GM12878 (cell line): ENCODE measurements at regions not wholly inside any gene's neighbourhood (a gene's known extent, or its start where the extent isn't known, plus 50 kb on each side); places are given as distances from the start of the nearest gene placed in this dataset.

Source experiments
- ATAC-seq: fragments of 200-7000 bp; cut with Tn5 transposase; 3 replicates; pipeline ENCODE4 v1.9.1; 2020; ENCODE audit warnings: mild to moderate bottlenecking, moderate library complexity
- BruUV-seq: library from RNA; stranded (reverse); fragments of 400-500 nt; replicated peaks from 2 replicates; lab custom pipeline; 2021; lab: Mats Ljungman, UMichigan
- CTCF ChIA-PET: fragments of 300-600 bp; sonication (Branson Sonifier 250); formaldehyde crosslinking; extraction: SDS; loops from one replicate; lab custom pipeline; 2021; ENCODE audit warnings: inconsistent platforms; lab: Yijun Ruan, JAX
- POLR2A ChIA-PET: fragments of 350-600 bp; formaldehyde crosslinking; extraction: SDS; loops from one replicate; lab custom pipeline; 2021; ENCODE audit warnings: inconsistent platforms; lab: Charles Lee
- RAD21 ChIA-PET: fragments of 300-600 bp; sonication (Branson Sonifier 250); formaldehyde crosslinking; loops from one replicate; lab custom pipeline; 2023; ENCODE audit warnings: antibody characterized with exemption; ENCODE audit not compliant: unreplicated experiment; lab: Charles Lee
- SMC1A ChIA-PET: fragments of 300-600 bp; sonication (Branson Sonifier 250); formaldehyde crosslinking; loops from one replicate; lab custom pipeline; 2023; ENCODE audit not compliant: unreplicated experiment, uncharacterized antibody; lab: Charles Lee
- DNase-seq: peaks from one replicate; pipeline ENCODE4 v3.0.0-alpha.2; 2011; ENCODE audit warnings: low read depth, low spot score
- FAIRE-seq: peaks from 3 replicates; lab custom pipeline; 2011; peaks lifted over from hg19 to GRCh38; lab: Jason Lieb, UNC
- H2AFZ ChIP-seq: 2 replicates; pipeline ENCODE4 v1.6.0; 2011; ENCODE audit warnings: low read depth, low read length, control low read depth; ENCODE audit not compliant: control insufficient read depth
- H3K27ac ChIP-seq: 2 replicates; pipeline ENCODE4 v1.5.1; 2011; ENCODE audit warnings: control low read depth; ENCODE audit not compliant: control insufficient read depth, insufficient read depth
- H3K27me3 ChIP-seq, 2 experiments: replicated peaks in 1 of 2; 2 replicates each; pipeline versions ENCODE4 v1.6.0 to v1.6.1; 2011; ENCODE audit warnings: low read length in 1 of 2; ENCODE audit not compliant: control insufficient read depth in 2 of 2, insufficient read depth in 2 of 2
- H3K36me3 ChIP-seq, 2 experiments: 2 replicates each; pipeline ENCODE4 v1.5.1; 2011; ENCODE audit warnings: low read length in 1 of 2; ENCODE audit not compliant: control insufficient read depth in 2 of 2, insufficient read depth in 2 of 2
- H3K4me1 ChIP-seq: 2 replicates; pipeline ENCODE4 v1.6.1; 2011; ENCODE audit warnings: mild to moderate bottlenecking, low read length, moderate library complexity, mixed read lengths; ENCODE audit not compliant: control insufficient read depth, insufficient read depth
- H3K4me2 ChIP-seq: 2 replicates; pipeline ENCODE4 v1.6.0; 2011; ENCODE audit warnings: control low read depth; ENCODE audit not compliant: control insufficient read depth, insufficient read depth
- H3K4me3 ChIP-seq: fragments of 200-600 bp; sonication (generic); 2 replicates; pipeline ENCODE4 v1.5.1; 2016
- H3K79me2 ChIP-seq: 2 replicates; pipeline ENCODE4 v1.6.0; 2011; ENCODE audit warnings: low read length; ENCODE audit not compliant: control insufficient read depth, insufficient read depth
- H3K9ac ChIP-seq: 2 replicates; pipeline ENCODE4 v1.8.0; 2011; ENCODE audit warnings: low read length, control low read depth, mixed read lengths; ENCODE audit not compliant: control insufficient read depth, insufficient read depth
- H3K9me3 ChIP-seq: replicated peaks from 3 replicates; pipeline ENCODE4 v1.5.1; 2011; ENCODE audit warnings: mild to moderate bottlenecking, low read length; ENCODE audit not compliant: control insufficient read depth, insufficient read depth
- H4K20me1 ChIP-seq: 2 replicates; pipeline ENCODE4 v1.6.0; 2011; ENCODE audit not compliant: control insufficient read depth, insufficient read depth
- BCL11A ChIP-seq: IDR thresholded peaks from 2 replicates; pipeline ENCODE4 v1.6.1; 2011; ENCODE audit warnings: low read depth, low read length
- CBFB ChIP-seq: IDR thresholded peaks from 2 replicates; pipeline ENCODE4 v1.6.1; 2016; ENCODE audit warnings: antibody characterized with exemption, low read depth
- E2F8 ChIP-seq: fragments of 450-650 bp; IDR thresholded peaks from 2 replicates; pipeline ENCODE4 v1.6.1; 2018; ENCODE audit warnings: mild to moderate bottlenecking, low read depth, moderate library complexity; ENCODE audit not compliant: partially characterized antibody
- ETV6 ChIP-seq, 2 experiments: fragments of 450-650 bp in 1 of 2; IDR thresholded peaks in 1 of 2; conservative IDR thresholded peaks in 1 of 2; 2 replicates each; pipeline ENCODE4 v1.6.1; 2014; ENCODE audit warnings: antibody characterized with exemption in 1 of 2, borderline replicate concordance in 1 of 2, low read depth in 1 of 2, mild to moderate bottlenecking in 1 of 2, moderate library complexity in 1 of 2
- FOXK2 ChIP-seq: fragments of 450-650 bp; IDR thresholded peaks from 2 replicates; pipeline ENCODE4 v1.6.1; 2017; ENCODE audit warnings: mild to moderate bottlenecking, moderate library complexity
- FOXM1 ChIP-seq: IDR thresholded peaks from 2 replicates; pipeline ENCODE4 v1.6.1; 2012; ENCODE audit warnings: low read depth, mild to moderate bottlenecking, inconsistent platforms, low read length, moderate library complexity
- KAT2A ChIP-seq: conservative IDR thresholded peaks from 2 replicates; pipeline ENCODE4 v1.6.1; 2011; ENCODE audit warnings: low read depth, low read length; ENCODE audit not compliant: control insufficient read depth
- NFIC ChIP-seq: IDR thresholded peaks from 2 replicates; pipeline ENCODE4 v1.6.1; 2012; ENCODE audit warnings: low read depth, mild to moderate bottlenecking, inconsistent platforms, low read length, moderate library complexity
- SMARCA5 ChIP-seq: fragments of 450-650 bp; IDR thresholded peaks from 2 replicates; pipeline ENCODE4 v1.6.1; 2017; ENCODE audit warnings: mild to moderate bottlenecking
- SP1 ChIP-seq: IDR thresholded peaks from one replicate; pipeline ENCODE4 v1.6.1; 2011; ENCODE audit warnings: low read depth, low read length
- SRF ChIP-seq, 2 experiments: IDR thresholded peaks; 2 replicates each; pipeline ENCODE4 v1.6.1; 2011; ENCODE audit warnings: low read depth in 2 of 2, low read length in 2 of 2, mild to moderate bottlenecking in 1 of 2, moderate library complexity in 1 of 2
- TAF1 ChIP-seq: IDR thresholded peaks from 2 replicates; pipeline ENCODE4 v1.6.1; 2011; ENCODE audit warnings: mild to moderate bottlenecking, low read depth, low read length, borderline replicate concordance
- WGBS: methylation state at CpG from one replicate; pipeline ENCODE4 v1.1.6; 2016; ENCODE audit warnings: low lambda C conversion rate; ENCODE audit not compliant: insufficient replicate concordance, insufficient coverage; ENCODE audit errors: missing lambda C conversion rate; 5-methylcytosine and 5-hydroxymethylcytosine counted together
- in situ Hi-C: fragments of 300-500 bp; cut with MboI; formaldehyde crosslinking; loops from 9 replicates; pipeline ENCODE4 v1.14.3; 2018; ENCODE audit warnings: mixed read lengths
- intact Hi-C: fragments of 100-400 bp; cut with micrococcal nuclease; formaldehyde crosslinking; loops from one replicate; pipeline ENCODE4 v1.14.2; 2022; ENCODE audit not compliant: unreplicated experiment
- TF ChIP-seq, protein P1 (sequence below): fragments of 450-650 bp; IDR thresholded peaks from 2 replicates; pipeline ENCODE4 v1.6.1; 2017; ENCODE audit warnings: mild to moderate bottlenecking, low read depth, inconsistent platforms; ENCODE audit not compliant: poor library complexity, severe bottlenecking

DNA sequence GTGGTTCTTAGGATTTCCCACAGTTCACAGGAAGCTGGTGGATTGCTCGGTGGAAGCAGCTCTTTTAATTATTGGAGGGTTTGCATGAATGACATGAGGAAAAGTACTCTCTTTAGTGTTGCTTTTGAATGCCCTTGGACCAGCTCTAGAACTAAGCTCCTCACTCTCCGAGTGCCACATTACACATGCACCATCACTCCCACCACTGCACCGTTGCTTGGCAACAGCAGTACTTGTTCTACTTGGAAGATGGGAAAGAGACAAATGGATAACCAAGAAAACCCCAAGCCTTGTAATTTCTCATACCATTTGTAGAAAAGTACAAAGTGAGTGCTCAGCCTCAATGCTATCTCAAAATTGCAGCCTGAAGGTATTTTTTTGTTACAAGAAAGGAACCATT, 620.2 kb upstream of the BOD1L1 start (continued):
- TF ChIP-seq TAF1 (no peak), SRF (IDR thresholded peaks at IDR 0.05; ENCODE audit: low read depth in 2 of 2, low read length in 2 of 2) (no peak), CBFB (no peak)

- no peak overlapping the region for H3K27ac ChIP-seq
- RAD21 ChIA-PET: no interaction called here
- no peak overlapping the region for H3K4me2 ChIP-seq
- POLR2A ChIA-PET: no interaction called here
- 0% methylated on average over 1 of the region's 1 CpG for WGBS
- no peaks in the 10 kb centered on the region for H3K79me2 ChIP-seq
- H3K4me1 ChIP-seq: no peaks in the 10 kb centered on the region
- in situ Hi-C loops (no loop called here), intact Hi-C loops (no loop called here)
- no peak for TF ChIP-seq TAF1
- no peak for TF ChIP-seq SP1
- TF ChIP-seq NFIC: no peak
- TF ChIP-seq BCL11A: no peak
- no peak for TF ChIP-seq FOXK2
- no peak for TF ChIP-seq FOXM1
- TF ChIP-seq, protein P1, sequence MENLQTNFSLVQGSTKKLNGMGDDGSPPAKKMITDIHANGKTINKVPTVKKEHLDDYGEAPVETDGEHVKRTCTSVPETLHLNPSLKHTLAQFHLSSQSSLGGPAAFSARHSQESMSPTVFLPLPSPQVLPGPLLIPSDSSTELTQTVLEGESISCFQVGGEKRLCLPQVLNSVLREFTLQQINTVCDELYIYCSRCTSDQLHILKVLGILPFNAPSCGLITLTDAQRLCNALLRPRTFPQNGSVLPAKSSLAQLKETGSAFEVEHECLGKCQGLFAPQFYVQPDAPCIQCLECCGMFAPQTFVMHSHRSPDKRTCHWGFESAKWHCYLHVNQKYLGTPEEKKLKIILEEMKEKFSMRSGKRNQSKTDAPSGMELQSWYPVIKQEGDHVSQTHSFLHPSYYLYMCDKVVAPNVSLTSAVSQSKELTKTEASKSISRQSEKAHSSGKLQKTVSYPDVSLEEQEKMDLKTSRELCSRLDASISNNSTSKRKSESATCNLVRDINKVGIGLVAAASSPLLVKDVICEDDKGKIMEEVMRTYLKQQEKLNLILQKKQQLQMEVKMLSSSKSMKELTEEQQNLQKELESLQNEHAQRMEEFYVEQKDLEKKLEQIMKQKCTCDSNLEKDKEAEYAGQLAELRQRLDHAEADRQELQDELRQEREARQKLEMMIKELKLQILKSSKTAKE: no peak
- TF ChIP-seq KAT2A: no peak
- no peak for TF ChIP-seq SMARCA5
- no peak for TF ChIP-seq ETV6 (conservative IDR thresholded peaks at IDR 0.05 in 1 of 2, IDR thresholded peaks at IDR 0.05 in 1 of 2; ENCODE audit: borderline replicate concordance in 1 of 2, low read depth in 1 of 2)
- TF ChIP-seq E2F8: no peak
- ATAC-seq (no peak), DNase-seq (no peak), FAIRE-seq (no peak)
- H3K9ac ChIP-seq: no peak overlapping the region
- H4K20me1 ChIP-seq: no peaks in the 10 kb centered on the region
- H3K4me3 ChIP-seq: no peak overlapping the region
- no peaks in the 10 kb centered on the region for H3K36me3 ChIP-seq
- no TSS peak for BruUV-seq
- H3K27me3 ChIP-seq: no peaks in the 10 kb centered on the region
- no peak overlapping the region for H2AFZ ChIP-seq
- H3K9me3 ChIP-seq: no peaks in the 10 kb centered on the region
- CTCF ChIA-PET: interaction anchor here (1.9 kb wide), 1 partner anchor 9 kb away, joined by 4 read pairs; no protein-coding TSS in a partner anchor
- SMC1A ChIA-PET: no interaction called here
These were observed 621.7 kb upstream of the BOD1L1 start for GRCh38 chr4:14249226-14249625.
